ENCODE measurements at regions not wholly inside any gene's neighbourhood (a gene's known extent, or its start where the extent isn't known, plus 50 kb on each side); places are given as distances from the start of the nearest gene placed in this dataset.

GRCh38 chr5:171682801-171683200 lies 102.8 kb upstream of the SMIM23 start:
- H3K4me1 ChIP-seq (ENCODE audit: control insufficient read depth, extremely low read depth, insufficient read depth, low read length) = no peaks in the 10 kb centered on the region
- H4K20me1 ChIP-seq (ENCODE audit: control insufficient read depth, extremely low read depth, insufficient read depth, low read length) = no peaks in the 10 kb centered on the region
- H2AFZ ChIP-seq (ENCODE audit: low read length) = no peak overlapping the region
- H3K9me3 ChIP-seq (ENCODE audit: control insufficient read depth, insufficient read depth, low read depth, low read length) = no peaks in the 10 kb centered on the region
- no peak overlapping the region for H3K27ac ChIP-seq (ENCODE audit: insufficient read depth, low read length)
- H3K79me2 ChIP-seq (ENCODE audit: control insufficient read depth, insufficient read depth, low read length) = no peaks in the 10 kb centered on the region
- TF ChIP-seq EZH2 (IDR thresholded peaks at IDR 0.05; ENCODE audit: low read length, missing control alignments) = no peak
- H3K4me3 ChIP-seq (replicated peaks in 1 of 4; ENCODE audit: control extremely low read depth in 1 of 4, insufficient read depth in 1 of 4, low read depth in 3 of 4, low read length in 4 of 4) = no peak overlapping the region
- H3K36me3 ChIP-seq (ENCODE audit: control insufficient read depth, insufficient read depth, low read length) = no peaks in the 10 kb centered on the region
- no peak overlapping the region for H3K9ac ChIP-seq (ENCODE audit: insufficient read depth, low read length)
- peaks cover 2% of the 10 kb centered on the region for H3K27me3 ChIP-seq (ENCODE audit: control insufficient read depth, insufficient read depth, low read length)
- no peak for DNase-seq (ENCODE audit: low read depth in 2 of 2)
- H3K4me2 ChIP-seq (ENCODE audit: extremely low read depth, insufficient read depth, low read length) = no peak overlapping the region

DNA sequence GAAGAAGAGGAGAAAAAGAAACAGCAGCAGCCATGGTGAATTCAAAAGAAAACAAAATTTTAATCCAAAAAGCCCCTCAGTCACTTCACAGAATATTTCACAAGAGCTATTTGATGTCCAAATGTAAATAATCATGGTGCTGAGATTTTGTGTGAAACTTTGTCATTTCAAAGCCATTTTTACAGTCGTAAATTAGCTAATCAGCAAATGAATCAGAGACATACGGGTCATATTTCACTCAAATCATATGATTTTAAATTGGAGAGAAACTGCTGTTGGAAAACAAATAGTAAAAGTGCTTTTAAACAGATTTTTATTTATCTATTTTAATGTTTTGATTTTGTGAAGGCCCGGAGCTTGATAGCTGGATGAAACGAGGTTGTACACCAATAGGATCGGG lies 101.4 kb upstream of the SMIM23 start:
- H3K9ac ChIP-seq (ENCODE audit: insufficient read depth, low read length) = no peak overlapping the region
- H3K27me3 ChIP-seq (ENCODE audit: control insufficient read depth, insufficient read depth, low read length) = peaks cover 2% of the 10 kb centered on the region
- no peaks in the 10 kb centered on the region for H3K9me3 ChIP-seq (ENCODE audit: control insufficient read depth, insufficient read depth, low read depth, low read length)
- H3K4me1 ChIP-seq (ENCODE audit: control insufficient read depth, extremely low read depth, insufficient read depth, low read length) = no peaks in the 10 kb centered on the region
- H2AFZ ChIP-seq (ENCODE audit: low read length) = no peak overlapping the region
- H4K20me1 ChIP-seq (ENCODE audit: control insufficient read depth, extremely low read depth, insufficient read depth, low read length) = no peaks in the 10 kb centered on the region
- no peak overlapping the region for H3K4me2 ChIP-seq (ENCODE audit: extremely low read depth, insufficient read depth, low read length)
- H3K27ac ChIP-seq (ENCODE audit: insufficient read depth, low read length) = no peak overlapping the region
- no peak for TF ChIP-seq CTCF (conservative IDR thresholded peaks at IDR 0.05 in 1 of 2, IDR thresholded peaks at IDR 0.05 in 1 of 2; ENCODE audit: low read depth in 1 of 2, low read length in 2 of 2)
- no peak for TF ChIP-seq EZH2 (IDR thresholded peaks at IDR 0.05; ENCODE audit: low read length, missing control alignments)
- no peaks in the 10 kb centered on the region for H3K79me2 ChIP-seq (ENCODE audit: control insufficient read depth, insufficient read depth, low read length)
- no peaks in the 10 kb centered on the region for H3K36me3 ChIP-seq (ENCODE audit: control insufficient read depth, insufficient read depth, low read length)
- no peak for DNase-seq (ENCODE audit: low read depth in 2 of 2)
- H3K4me3 ChIP-seq (replicated peaks in 1 of 4; ENCODE audit: control extremely low read depth in 1 of 4, insufficient read depth in 1 of 4, low read depth in 3 of 4, low read length in 4 of 4) = no peak overlapping the region

- Histone ChIP-seq H3K79me2 (ENCODE audit: control insufficient read depth, insufficient read depth, low read length) (no peaks in the 10 kb centered on the region), H3K9ac (ENCODE audit: insufficient read depth, low read length) (no peak overlapping the region)
These were observed 96.7 kb upstream of the SMIM23 start for GRCh38 chr5:171688696-171689495.

More at GRCh38 chr5:171688696-171689495, 96.7 kb upstream of the SMIM23 start:
- Histone ChIP-seq H3K27ac (ENCODE audit: insufficient read depth, low read length) (no peak overlapping the region), H3K36me3 (ENCODE audit: control insufficient read depth, insufficient read depth, low read length) (no peaks in the 10 kb centered on the region), H3K27me3 (ENCODE audit: control insufficient read depth, insufficient read depth, low read length) (no peaks in the 10 kb centered on the region), H3K9me3 (ENCODE audit: control insufficient read depth, insufficient read depth, low read depth, low read length) (no peaks in the 10 kb centered on the region), H3K4me1 (ENCODE audit: control insufficient read depth, extremely low read depth, insufficient read depth, low read length) (no peaks in the 10 kb centered on the region), H3K4me2 (ENCODE audit: extremely low read depth, insufficient read depth, low read length) (no peak overlapping the region), H3K4me3 (replicated peaks in 1 of 4; ENCODE audit: control extremely low read depth in 1 of 4, insufficient read depth in 1 of 4, low read depth in 3 of 4, low read length in 4 of 4) (no peak overlapping the region), H4K20me1 (ENCODE audit: control insufficient read depth, extremely low read depth, insufficient read depth, low read length) (no peaks in the 10 kb centered on the region), H2AFZ (ENCODE audit: low read length) (no peak overlapping the region)
- TF ChIP-seq CTCF (conservative IDR thresholded peaks at IDR 0.05 in 1 of 2, IDR thresholded peaks at IDR 0.05 in 1 of 2; ENCODE audit: low read depth in 1 of 2, low read length in 2 of 2) = no peak
- TF ChIP-seq EZH2 (IDR thresholded peaks at IDR 0.05; ENCODE audit: low read length, missing control alignments) = no peak
- DNase-seq (ENCODE audit: low read depth in 2 of 2) = no peak

Data from fibroblast of lung (primary cell).